GM12891 (cell line): ENCODE measurements at regions not wholly inside any gene's neighbourhood (a gene's known extent, or its start where the extent isn't known, plus 50 kb on each side); places are given as distances from the start of the nearest gene placed in this dataset.

Experiments used
- PAX5 ChIP-seq: IDR thresholded peaks from 2 replicates; pipeline ENCODE4 v1.6.1; 2011; ENCODE audit warnings: low read length, moderate library complexity, mild to moderate bottlenecking; ENCODE audit not compliant: insufficient read depth, severe bottlenecking
- POLR2A ChIP-seq: IDR thresholded peaks from 2 replicates; pipeline ENCODE4 v1.6.1; 2011; ENCODE audit warnings: low read depth, low read length, control low read depth
- POLR2AphosphoS5 ChIP-seq: IDR thresholded peaks from 2 replicates; pipeline ENCODE4 v1.6.1; 2011; ENCODE audit warnings: low read depth, low read length, control low read depth
- SPI1 ChIP-seq: IDR thresholded peaks from 2 replicates; pipeline ENCODE4 v1.6.1; 2011; ENCODE audit warnings: low read depth, low read length, control low read depth
- TAF1 ChIP-seq: IDR thresholded peaks from 2 replicates; pipeline ENCODE4 v1.6.1; 2011; ENCODE audit warnings: low read depth, low read length, control low read depth

GRCh38 chr15:31925541-31925940 lies 104.8 kb upstream of the CHRNA7 start:
- TF ChIP-seq TAF1 (no peak), POLR2AphosphoS5 (no peak), SPI1 (no peak), POLR2A (no peak), PAX5 (no peak)
